VCaP (cell line): ENCODE measurements at regions not wholly inside any gene's neighbourhood (a gene's known extent, or its start where the extent isn't known, plus 50 kb on each side); places are given as distances from the start of the nearest gene placed in this dataset.

Source experiments
- H3K27ac ChIP-seq: fragments of 450-650 bp; 2 replicates; pipeline ENCODE4 v1.5.1; 2017
- TF ChIP-seq, protein P1 (sequence below): fragments of 450-650 bp; conservative IDR thresholded peaks from 2 replicates; pipeline ENCODE4 v1.5.1; 2017; ENCODE audit warnings: mild to moderate bottlenecking, moderate library complexity

DNA sequence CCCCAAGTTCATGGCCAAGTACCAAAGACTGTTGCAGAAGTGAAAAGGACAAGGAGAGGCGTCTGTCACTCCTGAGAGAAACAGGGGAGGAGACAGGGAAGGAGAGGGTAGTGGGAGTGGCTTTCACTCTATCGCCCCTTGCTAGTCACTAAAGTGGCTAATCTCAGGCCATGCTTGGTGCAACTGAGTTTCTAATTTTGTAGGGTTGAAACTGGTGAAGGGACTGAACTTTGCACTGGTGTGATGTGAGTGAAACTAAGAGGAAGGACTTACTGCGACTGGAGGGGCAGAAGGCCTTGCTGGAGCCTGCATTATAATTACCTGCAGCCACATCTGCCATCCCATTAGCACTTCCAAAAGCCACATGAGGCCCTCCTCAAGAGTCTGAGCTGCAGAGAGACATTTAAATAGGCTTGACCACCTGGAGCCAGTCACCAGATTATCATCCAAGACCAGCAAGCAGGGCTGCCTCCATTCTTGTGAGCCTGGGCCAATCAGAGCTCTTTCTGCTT is 107.2 kb upstream of the EEPD1 start:
- no peak overlapping the region for H3K27ac ChIP-seq
- TF ChIP-seq, protein P1, sequence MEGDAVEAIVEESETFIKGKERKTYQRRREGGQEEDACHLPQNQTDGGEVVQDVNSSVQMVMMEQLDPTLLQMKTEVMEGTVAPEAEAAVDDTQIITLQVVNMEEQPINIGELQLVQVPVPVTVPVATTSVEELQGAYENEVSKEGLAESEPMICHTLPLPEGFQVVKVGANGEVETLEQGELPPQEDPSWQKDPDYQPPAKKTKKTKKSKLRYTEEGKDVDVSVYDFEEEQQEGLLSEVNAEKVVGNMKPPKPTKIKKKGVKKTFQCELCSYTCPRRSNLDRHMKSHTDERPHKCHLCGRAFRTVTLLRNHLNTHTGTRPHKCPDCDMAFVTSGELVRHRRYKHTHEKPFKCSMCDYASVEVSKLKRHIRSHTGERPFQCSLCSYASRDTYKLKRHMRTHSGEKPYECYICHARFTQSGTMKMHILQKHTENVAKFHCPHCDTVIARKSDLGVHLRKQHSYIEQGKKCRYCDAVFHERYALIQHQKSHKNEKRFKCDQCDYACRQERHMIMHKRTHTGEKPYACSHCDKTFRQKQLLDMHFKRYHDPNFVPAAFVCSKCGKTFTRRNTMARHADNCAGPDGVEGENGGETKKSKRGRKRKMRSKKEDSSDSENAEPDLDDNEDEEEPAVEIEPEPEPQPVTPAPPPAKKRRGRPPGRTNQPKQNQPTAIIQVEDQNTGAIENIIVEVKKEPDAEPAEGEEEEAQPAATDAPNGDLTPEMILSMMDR = no peak

DNA sequence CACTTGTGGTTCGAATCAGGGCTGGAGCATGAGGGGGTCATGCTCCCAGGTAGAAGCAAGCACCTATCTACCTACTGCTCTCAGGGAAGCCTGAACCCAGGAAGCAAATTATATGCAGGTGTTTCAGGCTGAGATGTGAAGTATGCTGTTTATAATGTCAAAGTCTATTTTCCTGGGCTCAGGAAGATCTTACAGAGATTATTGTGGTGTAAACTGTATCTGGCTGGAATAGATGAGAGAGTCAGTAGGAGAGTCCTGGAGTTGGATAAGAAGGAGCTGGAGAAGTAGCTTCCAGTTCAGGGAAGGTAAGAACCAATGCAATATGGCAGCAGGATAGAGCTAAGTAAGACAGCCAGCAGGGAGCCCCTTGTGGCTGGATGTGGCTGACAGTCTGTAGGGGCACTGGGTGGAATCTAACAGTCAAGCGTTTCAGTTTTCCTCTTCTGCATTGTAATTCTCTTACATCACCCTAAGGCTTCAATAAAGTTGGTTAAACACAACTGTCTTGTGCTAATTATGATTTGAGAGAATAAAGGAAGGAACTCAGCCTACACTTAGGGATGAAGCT is 105.9 kb upstream of the EEPD1 start:
- no peak overlapping the region for H3K27ac ChIP-seq
- TF ChIP-seq, protein P1 = no peak

DNA sequence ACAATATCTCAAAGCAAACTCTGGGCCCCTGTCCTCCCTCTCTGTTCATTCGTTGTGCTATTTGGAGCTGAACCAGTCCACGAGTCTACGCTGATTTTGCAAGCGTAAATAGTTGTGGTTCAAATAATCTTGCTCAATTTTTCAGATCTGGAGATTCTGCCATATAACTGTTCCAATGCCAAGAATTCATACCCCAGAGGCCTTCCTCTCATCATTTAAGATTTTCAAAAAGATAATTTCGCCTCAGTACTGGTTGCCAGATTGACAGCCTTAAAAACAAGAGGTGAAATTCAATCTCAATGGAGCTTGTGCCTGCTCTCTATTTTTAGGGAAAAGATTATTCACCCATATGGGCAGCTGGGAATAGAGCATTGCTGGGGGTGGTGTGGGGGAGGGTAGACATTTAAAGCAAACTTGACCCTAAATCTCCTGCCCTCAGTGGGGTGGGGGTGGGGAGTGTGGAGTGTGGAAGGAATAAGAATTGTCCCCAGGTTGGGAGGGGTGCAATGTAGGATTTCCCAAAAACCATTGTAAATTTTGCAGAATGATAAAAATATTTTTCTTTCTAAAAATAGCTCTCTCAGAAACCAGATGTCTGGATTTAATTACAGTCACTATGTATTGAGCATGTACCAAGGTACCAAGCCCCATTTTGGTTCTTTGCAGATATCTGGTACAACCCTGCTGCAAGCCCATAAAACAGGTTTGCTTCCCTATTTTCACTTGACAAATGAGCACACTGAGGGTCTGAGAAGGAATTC is 104.7 kb upstream of the EEPD1 start:
- H3K27ac ChIP-seq = no peak overlapping the region

DNA sequence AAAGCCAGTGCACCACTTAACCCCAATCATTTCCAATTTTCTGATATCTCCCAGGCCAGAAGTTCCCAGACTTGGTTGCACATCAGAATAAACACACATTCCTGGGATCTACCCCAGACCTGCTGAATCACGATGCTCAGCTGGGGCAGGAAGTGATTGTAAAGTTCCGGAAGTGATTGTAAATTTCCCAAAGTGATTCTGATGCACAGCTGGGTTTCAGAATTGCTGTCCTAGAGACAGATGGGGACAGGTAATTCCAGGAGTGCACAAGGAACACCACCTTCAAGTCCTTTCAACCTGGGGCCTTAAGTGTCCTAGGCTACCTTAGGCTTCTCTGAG is 104.2 kb upstream of the EEPD1 start:
- TF ChIP-seq, protein P1 = no peak
- H3K27ac ChIP-seq = no peak overlapping the region

More for the DNA sequence above, 104.7 kb upstream of the EEPD1 start:
- TF ChIP-seq, protein P1 = no peak

DNA sequence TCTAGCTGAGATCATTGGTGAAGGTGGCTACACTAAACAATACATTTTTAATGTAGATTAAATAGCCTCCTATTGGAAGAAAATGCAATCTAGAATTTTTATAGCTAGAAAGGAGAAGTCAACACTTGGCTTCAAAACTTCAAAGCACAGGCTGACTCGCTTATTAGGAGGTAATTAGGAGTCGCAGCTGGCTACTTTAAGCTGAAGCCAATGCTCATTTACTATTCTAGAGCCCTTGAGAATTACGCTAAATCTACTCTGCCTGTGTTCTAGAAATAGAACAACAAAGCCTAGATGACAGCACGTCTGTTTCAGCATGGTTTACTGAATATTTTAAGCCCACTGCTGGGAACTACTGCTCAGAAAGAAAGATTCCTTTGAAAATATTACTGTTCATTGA is 101.6 kb upstream of the EEPD1 start:
- TF ChIP-seq, protein P1 = no peak
- H3K27ac ChIP-seq = no peak overlapping the region

DNA sequence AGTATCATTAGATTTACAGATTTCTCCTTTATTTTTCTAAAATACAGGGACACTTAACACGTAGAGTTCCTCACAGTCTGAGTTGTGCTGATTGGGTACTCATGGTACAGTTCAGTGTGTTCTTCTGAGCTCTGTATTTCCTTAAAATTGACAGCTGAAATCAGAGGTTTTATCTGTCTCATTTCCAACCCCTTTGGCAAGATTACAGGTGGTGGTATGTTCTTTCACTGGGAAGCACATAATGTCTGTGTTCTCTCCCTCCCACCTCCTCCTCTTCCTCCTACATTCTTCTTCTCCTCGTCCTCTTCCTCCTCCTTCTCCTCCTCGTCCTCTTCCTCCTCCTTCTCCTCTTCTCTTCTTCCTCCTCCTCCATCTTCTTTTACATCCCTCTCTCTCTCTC is 99.5 kb upstream of the EEPD1 start:
- H3K27ac ChIP-seq = no peak overlapping the region
- TF ChIP-seq, protein P1 = no peak

DNA sequence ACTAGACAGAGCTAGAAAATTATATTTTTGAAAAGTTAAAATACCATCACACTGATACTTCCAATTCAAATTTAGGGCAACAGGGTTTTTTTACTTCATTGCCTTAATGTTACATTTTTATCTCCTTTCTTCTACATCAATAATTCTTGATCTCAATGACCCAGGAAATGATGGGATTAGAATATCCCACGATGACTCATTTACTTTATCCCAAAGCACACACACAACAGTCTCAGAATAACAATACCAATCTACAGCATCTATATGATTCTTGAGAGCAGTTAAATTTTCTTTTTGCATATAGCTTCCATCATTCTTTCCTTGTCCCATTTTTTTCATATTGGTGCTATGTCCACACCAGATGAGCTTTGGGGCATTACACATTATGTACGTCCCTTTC is 98.4 kb upstream of the EEPD1 start:
- H3K27ac ChIP-seq = no peak overlapping the region
- TF ChIP-seq, protein P1 = no peak
